ENCODE measurements at regions not wholly inside any gene's neighbourhood (a gene's known extent, or its start where the extent isn't known, plus 50 kb on each side); places are given as distances from the start of the nearest gene placed in this dataset.

- DNase-seq = no peak
Measured at GRCh38 chr6:21478883-21479539, 114.5 kb upstream of the SOX4 start.

DNA sequence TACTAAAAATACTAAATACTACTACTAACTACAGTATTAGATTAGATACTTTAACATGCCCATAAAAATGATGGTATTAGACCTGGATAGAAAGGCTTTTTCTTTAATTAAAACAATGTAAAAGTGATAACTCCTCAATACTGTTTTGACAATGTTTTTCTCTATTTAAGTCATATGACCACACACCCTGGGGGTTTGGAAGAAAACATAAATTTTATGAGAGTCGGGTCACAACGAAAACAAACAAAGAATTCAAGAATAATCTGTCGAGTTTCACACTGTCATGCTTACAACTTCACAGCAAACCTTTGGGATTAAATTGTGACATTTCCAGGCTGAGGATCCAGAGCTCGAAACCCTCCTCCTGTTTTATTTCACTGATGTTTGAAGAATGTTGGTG lies 107.4 kb upstream of the SOX4 start:
- no peak for DNase-seq

DNA sequence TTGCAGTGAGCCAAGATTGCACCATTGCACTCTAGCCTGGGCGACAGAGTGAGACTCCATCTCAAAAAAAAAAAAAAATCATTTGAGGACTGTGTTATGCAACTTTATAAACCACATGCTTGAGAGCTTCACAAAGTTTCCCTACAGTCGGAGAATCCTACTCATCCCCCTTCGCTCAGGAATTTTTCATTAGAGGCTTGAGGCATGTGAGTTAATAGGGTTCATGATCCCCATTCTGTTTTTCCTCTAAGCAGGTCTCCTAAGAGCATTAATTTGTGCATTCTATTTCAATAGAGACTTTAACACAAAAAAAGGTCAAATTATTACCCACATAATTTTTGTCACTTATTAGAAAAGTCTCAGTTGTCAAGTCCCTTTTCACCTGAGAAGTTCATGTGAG lies 103.7 kb upstream of the SOX4 start:
- no peak for DNase-seq

GRCh38 chr6:21491955-21492354 lies 101.6 kb upstream of the SOX4 start:
- no peak for DNase-seq

DNA sequence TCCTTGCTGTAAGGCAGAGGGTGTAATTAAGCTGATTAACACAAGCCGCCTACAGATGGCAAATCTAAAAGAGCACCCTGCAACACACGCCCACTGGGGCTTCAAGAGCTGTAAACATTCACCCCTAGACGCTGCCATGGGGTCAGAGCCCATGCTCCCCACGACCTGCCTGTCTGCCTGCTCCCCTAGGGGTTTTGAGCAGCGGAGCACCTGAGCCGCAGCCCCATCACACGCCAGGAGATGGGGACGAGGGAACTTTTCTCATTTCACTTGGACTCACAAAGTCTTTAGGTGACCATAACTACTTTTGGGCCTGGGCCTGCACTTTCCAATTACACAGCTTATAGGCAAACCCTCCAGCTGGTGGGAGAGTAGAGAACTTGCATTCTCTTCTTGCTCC lies 99.0 kb upstream of the SOX4 start:
- DNase-seq = no peak

DNA sequence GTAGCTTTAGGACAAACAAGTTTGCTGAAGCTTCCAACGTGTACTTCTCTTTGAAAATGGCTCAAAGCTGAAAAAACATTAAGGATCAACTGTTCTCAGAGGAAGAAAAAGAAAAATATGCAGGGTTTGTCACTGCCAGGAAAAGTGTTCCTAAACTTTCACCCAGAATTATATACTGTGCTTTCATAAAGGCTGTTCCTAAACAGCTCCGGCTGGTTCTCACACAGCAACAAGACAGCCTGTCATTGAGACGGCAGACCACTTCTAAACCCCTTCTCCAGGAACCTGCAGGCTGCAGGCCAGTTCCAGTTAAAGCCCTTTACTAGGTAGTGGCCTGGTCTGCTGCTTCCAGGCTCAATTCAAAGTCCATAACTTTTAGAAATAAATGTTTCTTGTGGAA lies 97.4 kb upstream of the SOX4 start:
- DNase-seq = no peak

GRCh38 chr6:21496706-21497105 lies 96.8 kb upstream of the SOX4 start:
- no peak for DNase-seq

DNA sequence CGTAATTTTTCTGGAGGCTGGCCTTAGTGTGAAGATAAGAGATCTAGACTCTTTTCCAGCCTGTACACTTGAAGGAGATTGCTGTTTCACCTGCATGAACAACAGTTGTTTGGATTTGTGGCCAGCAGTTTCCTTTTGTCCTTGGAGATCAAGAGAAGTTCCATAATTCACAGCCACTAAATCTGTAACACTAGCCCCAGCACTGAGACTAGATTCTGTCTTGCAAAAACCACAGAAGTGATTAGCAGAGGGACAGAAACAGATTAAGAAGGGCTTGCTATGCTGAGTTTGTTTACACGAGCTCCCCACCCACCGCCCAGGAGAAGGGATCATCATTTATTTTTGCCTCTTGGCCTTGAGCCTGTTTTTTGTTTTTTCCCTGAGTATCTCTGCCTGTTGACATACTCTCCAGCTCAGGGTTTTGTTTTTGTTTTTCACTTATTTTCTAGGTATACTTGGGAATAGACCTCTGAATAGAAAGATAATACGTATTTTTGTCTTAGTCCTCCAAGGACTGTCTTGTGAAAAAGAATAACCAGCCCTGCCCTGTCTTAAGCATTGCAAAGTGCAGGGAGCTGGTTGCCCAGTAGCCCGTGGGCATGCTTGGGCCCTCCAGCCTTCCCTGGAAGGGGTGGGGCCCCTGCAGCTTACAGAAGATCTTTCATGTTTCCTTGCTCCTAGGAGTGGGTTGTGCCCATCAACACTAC lies 93.1 kb upstream of the SOX4 start:
- DNase-seq = no peak

GRCh38 chr6:21501021-21501354 lies 92.6 kb upstream of the SOX4 start:
- no peak for DNase-seq

- DNase-seq = no peak
Measured at GRCh38 chr6:21501815-21502214, 91.7 kb upstream of the SOX4 start.

GRCh38 chr6:21502682-21503081 lies 90.9 kb upstream of the SOX4 start:
- no peak for DNase-seq

DNA sequence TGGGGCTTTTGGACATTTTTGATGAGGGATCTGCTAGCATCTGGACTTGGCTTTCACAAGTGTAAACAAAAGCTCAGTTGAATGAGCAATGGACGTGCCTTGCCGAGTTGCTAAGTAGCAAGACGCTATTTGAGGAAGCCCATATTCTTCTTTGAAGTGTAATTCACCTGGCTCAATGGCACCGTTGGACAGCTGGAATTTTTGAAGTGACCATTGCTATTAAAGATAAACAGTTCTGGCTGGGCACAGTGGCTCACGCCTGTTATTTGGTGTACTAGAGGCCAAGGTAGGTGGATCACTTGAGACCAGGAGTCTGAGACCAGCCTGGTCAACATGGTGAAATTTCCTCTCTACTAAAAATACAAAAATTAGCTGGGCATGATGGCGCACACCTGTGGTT lies 88.8 kb upstream of the SOX4 start:
- no peak for DNase-seq

DNA sequence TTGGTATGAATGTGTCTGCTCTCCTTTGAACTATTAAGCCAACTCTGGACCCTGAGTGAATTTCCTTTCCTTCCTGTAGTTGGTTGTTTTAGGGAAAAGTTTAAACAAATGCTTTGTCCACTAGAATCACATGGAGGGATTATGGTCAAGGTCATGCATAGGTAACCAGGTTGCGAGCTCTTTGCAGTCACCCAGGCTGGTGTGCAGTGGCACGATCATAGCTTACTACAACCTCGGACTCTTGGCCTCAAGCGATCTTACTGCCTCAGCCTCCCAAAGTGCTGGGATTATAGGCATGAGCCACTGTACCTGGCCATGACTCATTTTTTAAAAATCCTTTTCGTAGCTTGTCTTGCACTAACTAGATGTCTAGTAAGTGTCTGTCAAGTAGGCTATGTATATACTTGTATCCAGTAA lies 88.0 kb upstream of the SOX4 start:
- DNase-seq = no peak

DNA sequence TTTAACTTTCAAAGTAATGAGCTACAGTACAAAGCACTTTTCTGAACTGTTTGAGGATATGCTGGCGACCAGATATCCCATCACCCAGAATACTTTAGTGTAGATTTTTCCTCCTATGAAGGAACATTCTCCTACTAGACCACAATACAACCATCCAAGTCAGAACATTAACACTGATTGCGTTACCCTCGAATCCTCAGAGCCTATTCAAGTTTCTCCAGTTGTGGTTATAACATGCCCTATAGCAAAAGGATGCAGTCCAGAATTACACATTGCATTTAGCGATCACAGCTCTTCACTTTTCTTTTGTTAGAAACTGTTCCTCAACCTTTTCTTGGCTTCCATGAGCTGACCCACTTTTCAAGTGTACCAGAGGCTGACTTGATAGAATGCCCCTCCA lies 87.4 kb upstream of the SOX4 start:
- DNase-seq = no peak

GRCh38 chr6:21507811-21508210 lies 85.7 kb upstream of the SOX4 start:
- no peak for DNase-seq

DNA sequence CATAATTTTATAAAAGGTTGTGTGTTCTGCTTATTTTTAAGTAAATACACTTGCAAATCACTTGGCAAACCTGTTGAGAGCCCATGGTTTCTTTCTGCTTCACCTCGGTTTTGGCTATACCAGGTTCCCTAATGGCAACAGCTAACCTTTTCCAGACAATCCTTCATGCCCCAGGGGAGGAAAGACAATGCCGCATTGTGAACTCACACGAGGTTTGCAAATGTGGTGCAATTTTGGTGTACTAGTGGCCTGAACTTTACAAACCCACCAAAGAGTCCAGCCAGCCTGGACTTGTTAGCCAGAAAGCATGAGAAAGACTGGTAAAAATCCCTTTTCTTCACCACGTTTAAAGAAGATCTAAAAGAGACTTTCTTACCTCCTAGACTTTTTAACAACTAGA lies 84.8 kb upstream of the SOX4 start:
- no peak for DNase-seq

- no peak for DNase-seq
Measured at GRCh38 chr6:21511891-21512550, 81.5 kb upstream of the SOX4 start.

GRCh38 chr6:21514288-21514687 lies 79.3 kb upstream of the SOX4 start:
- no peak for DNase-seq

DNA sequence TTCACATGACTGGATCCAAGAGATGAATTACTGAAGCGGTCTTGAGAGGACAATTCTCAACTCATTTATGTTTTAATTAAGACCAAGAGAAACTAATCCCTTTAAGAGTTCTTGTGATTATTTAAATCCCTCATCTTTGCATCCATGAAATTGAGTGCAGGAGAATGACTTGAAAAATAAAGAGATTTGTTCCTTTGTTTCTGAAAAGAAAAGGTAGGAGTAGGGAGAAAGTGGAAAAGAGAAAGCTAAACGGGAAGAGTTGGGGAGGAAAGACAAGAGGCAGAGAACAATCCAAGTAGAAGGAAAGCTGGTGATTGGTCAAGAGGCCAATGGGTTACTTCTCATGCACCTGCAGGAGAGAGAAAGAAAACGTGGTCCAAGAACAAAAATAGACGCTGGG lies 75.2 kb upstream of the SOX4 start:
- DNase-seq = no peak

DNA sequence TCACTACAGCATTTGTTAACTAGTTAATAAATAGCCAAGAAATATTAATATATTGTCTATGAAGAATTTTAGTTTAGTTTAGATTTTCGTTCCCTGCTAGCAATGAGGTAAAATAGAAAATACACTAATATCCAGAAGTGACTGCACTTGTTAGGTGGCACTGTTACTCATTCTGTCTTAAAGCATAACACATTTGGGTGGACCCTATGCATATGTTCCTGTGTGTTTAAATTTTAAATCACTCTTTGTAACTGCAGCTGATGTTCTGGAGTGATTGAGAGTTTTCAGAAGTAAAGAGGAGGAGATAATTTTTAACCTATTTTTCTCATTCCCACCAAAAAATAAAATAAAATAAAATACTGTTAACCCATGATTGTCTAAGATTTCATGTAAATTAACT lies 73.9 kb upstream of the SOX4 start:
- DNase-seq = no peak

DNA sequence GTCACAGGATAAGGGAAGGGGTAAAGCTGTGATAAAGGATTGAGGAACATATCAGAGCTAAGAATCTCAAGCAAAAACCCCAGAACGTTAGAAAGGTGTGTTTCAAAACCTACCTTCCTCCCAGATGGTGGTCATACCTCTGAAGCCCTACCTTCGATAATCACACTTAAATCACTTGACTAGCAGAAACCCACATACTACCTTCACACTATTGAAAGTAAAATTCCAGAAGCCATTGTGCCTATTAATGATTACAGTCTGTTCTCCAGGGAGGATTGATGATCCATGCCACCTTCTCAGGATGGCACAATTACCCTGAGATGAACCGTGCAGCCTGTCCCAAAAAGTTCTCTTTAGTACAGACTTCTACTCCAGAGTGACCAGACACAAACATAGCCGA lies 72.3 kb upstream of the SOX4 start:
- no peak for DNase-seq

GRCh38 chr6:21522143-21522747 lies 71.3 kb upstream of the SOX4 start:
- no peak for DNase-seq

DNA sequence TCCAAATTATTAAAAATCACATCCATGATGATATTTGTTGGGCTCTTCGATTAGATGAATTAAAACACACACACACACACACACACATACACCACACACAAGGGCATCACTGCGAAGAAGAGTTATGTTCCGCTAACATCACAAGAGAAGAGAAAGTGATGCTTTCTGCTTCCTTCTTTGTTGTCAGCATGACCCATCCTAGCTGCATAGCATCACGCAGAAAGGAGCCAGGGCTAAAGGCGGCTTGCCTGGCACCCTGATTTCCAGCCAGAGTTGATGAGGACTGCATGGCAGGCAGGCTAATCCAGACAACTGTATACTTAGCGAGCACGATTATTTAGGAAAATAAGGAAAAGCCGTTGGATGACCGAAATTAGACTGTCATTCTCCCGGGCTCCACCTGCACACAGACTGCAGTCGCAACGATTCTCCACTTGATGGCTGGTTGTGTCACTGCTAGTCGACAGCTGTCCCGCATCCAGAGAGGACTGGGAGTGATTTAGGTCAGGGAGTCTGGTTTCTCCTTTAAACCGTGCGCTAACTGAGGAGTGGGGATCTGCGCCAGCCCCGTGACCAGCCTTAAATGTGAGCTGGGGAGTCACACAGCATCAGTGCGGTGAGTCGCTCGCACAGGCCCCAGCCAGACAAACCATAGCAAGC lies 70.6 kb upstream of the SOX4 start:
- DNase-seq = no peak

GRCh38 chr6:21523652-21524051 lies 69.9 kb upstream of the SOX4 start:
- DNase-seq = no peak
